Amniotic stem cell (primary cell): ENCODE measurements at regions not wholly inside any gene's neighbourhood (a gene's known extent, or its start where the extent isn't known, plus 50 kb on each side); places are given as distances from the start of the nearest gene placed in this dataset.

Experiments
- DNase-seq: peaks from one replicate; lab custom pipeline; 2025; lab: John Stamatoyannopoulos, UW

- DNase-seq, result no peak
Observed at GRCh38 chr11:134624166-134624920, 212.3 kb upstream of the B3GAT1 start.

- DNase-seq, result no peak
Observed at GRCh38 chr11:134623711-134624110, 211.7 kb upstream of the B3GAT1 start.

- DNase-seq, result no peak
Observed at GRCh38 chr11:134622458-134622857, 210.4 kb upstream of the B3GAT1 start.

- DNase-seq, result no peak
Observed at GRCh38 chr11:134617360-134617759, 205.3 kb upstream of the B3GAT1 start.

- DNase-seq, result no peak
Observed at GRCh38 chr11:134616038-134616437, 204.0 kb upstream of the B3GAT1 start.

GRCh38 chr11:134615041-134615615 lies 203.1 kb upstream of the B3GAT1 start:
- no peak for DNase-seq

- no peak for DNase-seq
Observed at GRCh38 chr11:134614141-134614540, 202.1 kb upstream of the B3GAT1 start.

- DNase-seq, result no peak
Observed at GRCh38 chr11:134613646-134614045, 201.6 kb upstream of the B3GAT1 start.

- no peak for DNase-seq
Observed at GRCh38 chr11:134612140-134613030, 200.3 kb upstream of the B3GAT1 start.

- DNase-seq, result no peak
Observed at GRCh38 chr11:134611537-134611936, 199.5 kb upstream of the B3GAT1 start.

- DNase-seq, result no peak
Observed at GRCh38 chr11:134610116-134610910, 198.3 kb upstream of the B3GAT1 start.

GRCh38 chr11:134609361-134610115 lies 197.5 kb upstream of the B3GAT1 start:
- DNase-seq, result no peak

- DNase-seq, result no peak
Observed at GRCh38 chr11:134607963-134608750, 196.1 kb upstream of the B3GAT1 start.

- DNase-seq, result no peak
Observed at GRCh38 chr11:134606251-134606650, 194.2 kb upstream of the B3GAT1 start.

- DNase-seq, result no peak
Observed at GRCh38 chr11:134604886-134605285, 192.8 kb upstream of the B3GAT1 start.

- DNase-seq, result no peak
Observed at GRCh38 chr11:134599299-134599771, 187.3 kb upstream of the B3GAT1 start.

- no peak for DNase-seq
Observed at GRCh38 chr11:134598368-134598767, 186.3 kb upstream of the B3GAT1 start.

GRCh38 chr11:134597452-134597851 lies 185.4 kb upstream of the B3GAT1 start:
- DNase-seq, result no peak

- DNase-seq, result no peak
Observed at GRCh38 chr11:134596404-134596803, 184.4 kb upstream of the B3GAT1 start.

- no peak for DNase-seq
Observed at GRCh38 chr11:134592391-134592990, 180.4 kb upstream of the B3GAT1 start.
